MM.1S (cell line): ENCODE measurements at regions not wholly inside any gene's neighbourhood (a gene's known extent, or its start where the extent isn't known, plus 50 kb on each side); places are given as distances from the start of the nearest gene placed in this dataset.
"Not testable (repeated sequence)": the region's sequence is repeated elsewhere in the genome, so short reads cannot be mapped to it uniquely, and the experiment has no call there.

ENCODE experiments used
- DNase-seq: peaks from one replicate; pipeline ENCODE4 v3.0.0-alpha.2; 2015
- H2AFZ ChIP-seq: fragments of 300-600 bp; sonication (generic); 2 replicates; pipeline ENCODE4 v1.6.0; 2016; ENCODE audit warnings: antibody characterized with exemption, low read length
- H3F3A ChIP-seq: fragments of 300-600 bp; sonication (generic); 2 replicates; pipeline ENCODE4 v1.6.1; 2016; ENCODE audit warnings: mild to moderate bottlenecking, antibody characterized with exemption, low read length, moderate library complexity, mixed read lengths; ENCODE audit not compliant: insufficient read depth
- H3K27ac ChIP-seq: fragments of 300-600 bp; sonication (generic); 2 replicates; pipeline ENCODE4 v1.5.1; 2016; ENCODE audit warnings: mild to moderate bottlenecking, low read length
- H3K27me3 ChIP-seq: fragments of 300-600 bp; sonication (generic); replicated peaks from 2 replicates; pipeline ENCODE4 v1.6.0; 2016; ENCODE audit warnings: low read length; ENCODE audit not compliant: insufficient read depth
- H3K36me3 ChIP-seq: fragments of 300-600 bp; sonication (generic); replicated peaks from 2 replicates; pipeline ENCODE4 v1.6.1; 2016; ENCODE audit warnings: mild to moderate bottlenecking, low read length, mixed read lengths; ENCODE audit not compliant: insufficient read depth
- H3K4me1 ChIP-seq: fragments of 300-600 bp; sonication (generic); 2 replicates; pipeline ENCODE4 v1.6.1; 2016; ENCODE audit warnings: low read length, mixed read lengths
- H3K4me2 ChIP-seq: fragments of 300-600 bp; sonication (generic); 2 replicates; pipeline ENCODE4 v1.6.0; 2016; ENCODE audit warnings: low read depth, low read length
- H3K4me3 ChIP-seq: fragments of 300-600 bp; sonication (generic); 2 replicates; pipeline ENCODE4 v1.5.1; 2016; ENCODE audit warnings: low read length, mixed read lengths
- H3K79me2 ChIP-seq: fragments of 300-600 bp; sonication (generic); 2 replicates; pipeline ENCODE4 v1.6.1; 2016; ENCODE audit warnings: mixed run types, low read length, mixed read lengths
- H3K9ac ChIP-seq: fragments of 300-600 bp; sonication (generic); 2 replicates; pipeline ENCODE4 v1.6.1; 2016; ENCODE audit warnings: low read length, mixed read lengths
- H3K9me2 ChIP-seq: fragments of 300-600 bp; sonication (generic); replicated peaks from 2 replicates; pipeline ENCODE4 v1.6.1; 2016; ENCODE audit warnings: mild to moderate bottlenecking, low read length, mixed read lengths; ENCODE audit not compliant: insufficient read depth
- H3K9me3 ChIP-seq: fragments of 300-600 bp; sonication (generic); replicated peaks from 2 replicates; pipeline ENCODE4 v1.6.1; 2016; ENCODE audit warnings: mild to moderate bottlenecking, low read length, mixed read lengths; ENCODE audit not compliant: insufficient read depth
- H4K20me1 ChIP-seq: fragments of 300-600 bp; sonication (generic); 2 replicates; pipeline ENCODE4 v1.6.1; 2016; ENCODE audit warnings: mild to moderate bottlenecking, low read length, moderate library complexity, mixed read lengths; ENCODE audit not compliant: insufficient read depth
- EZH2 ChIP-seq: fragments of 300-600 bp; sonication (generic); optimal IDR thresholded peaks from 2 replicates; pipeline ENCODE3; 2017; ENCODE audit warnings: low read depth, mild to moderate bottlenecking, antibody characterized with exemption, low read length, mixed read lengths
- EZH2phosphoT487 ChIP-seq: fragments of 300-600 bp; sonication (generic); IDR thresholded peaks from 2 replicates; pipeline ENCODE4 v1.6.1; 2018; ENCODE audit warnings: antibody characterized with exemption, low read length
- TF ChIP-seq, protein P1 (sequence below): fragments of 300-600 bp; sonication (generic); IDR thresholded peaks from 2 replicates; pipeline ENCODE4 v1.5.1; 2016; ENCODE audit warnings: antibody characterized with exemption, low read length, mixed read lengths

GRCh38 chr2:36163520-36164254 is 191.9 kb upstream of the CRIM1 start:
- TF ChIP-seq EZH2 (no peak), EZH2phosphoT487 (no peak)
- TF ChIP-seq, protein P1, sequence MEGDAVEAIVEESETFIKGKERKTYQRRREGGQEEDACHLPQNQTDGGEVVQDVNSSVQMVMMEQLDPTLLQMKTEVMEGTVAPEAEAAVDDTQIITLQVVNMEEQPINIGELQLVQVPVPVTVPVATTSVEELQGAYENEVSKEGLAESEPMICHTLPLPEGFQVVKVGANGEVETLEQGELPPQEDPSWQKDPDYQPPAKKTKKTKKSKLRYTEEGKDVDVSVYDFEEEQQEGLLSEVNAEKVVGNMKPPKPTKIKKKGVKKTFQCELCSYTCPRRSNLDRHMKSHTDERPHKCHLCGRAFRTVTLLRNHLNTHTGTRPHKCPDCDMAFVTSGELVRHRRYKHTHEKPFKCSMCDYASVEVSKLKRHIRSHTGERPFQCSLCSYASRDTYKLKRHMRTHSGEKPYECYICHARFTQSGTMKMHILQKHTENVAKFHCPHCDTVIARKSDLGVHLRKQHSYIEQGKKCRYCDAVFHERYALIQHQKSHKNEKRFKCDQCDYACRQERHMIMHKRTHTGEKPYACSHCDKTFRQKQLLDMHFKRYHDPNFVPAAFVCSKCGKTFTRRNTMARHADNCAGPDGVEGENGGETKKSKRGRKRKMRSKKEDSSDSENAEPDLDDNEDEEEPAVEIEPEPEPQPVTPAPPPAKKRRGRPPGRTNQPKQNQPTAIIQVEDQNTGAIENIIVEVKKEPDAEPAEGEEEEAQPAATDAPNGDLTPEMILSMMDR, result no peak
- H2AFZ ChIP-seq, result no peak overlapping the region
- no peak overlapping the region for H3K4me3 ChIP-seq
- no peak overlapping the region for H3K27ac ChIP-seq
- no peak overlapping the region for H3K9ac ChIP-seq
- no peaks in the 10 kb centered on the region for H3K9me3 ChIP-seq
- no peak overlapping the region for H3K4me2 ChIP-seq
- H4K20me1 ChIP-seq, result no peaks in the 10 kb centered on the region
- H3K79me2 ChIP-seq, result no peaks in the 10 kb centered on the region
- no peak for DNase-seq
- H3K27me3 ChIP-seq, result no peaks in the 10 kb centered on the region
- H3K36me3 ChIP-seq, result no peaks in the 10 kb centered on the region
- H3F3A ChIP-seq, result no peaks in the 10 kb centered on the region
- no peaks in the 10 kb centered on the region for H3K4me1 ChIP-seq
- no peaks in the 10 kb centered on the region for H3K9me2 ChIP-seq

- DNase-seq, result not testable (repeated sequence)
These were observed 198.5 kb upstream of the CRIM1 start for GRCh38 chr2:36157093-36157492.

GRCh38 chr2:36147670-36148390 is 207.7 kb upstream of the CRIM1 start:
- Histone ChIP-seq H3K9me3 (no peaks in the 10 kb centered on the region), H2AFZ (no peak overlapping the region), H3K4me1 (no peaks in the 10 kb centered on the region), H3K4me2 (no peak overlapping the region), H4K20me1 (no peaks in the 10 kb centered on the region), H3K36me3 (no peaks in the 10 kb centered on the region), H3K27ac (no peak overlapping the region), H3K27me3 (no peaks in the 10 kb centered on the region), H3K9ac (no peak overlapping the region), H3K79me2 (no peaks in the 10 kb centered on the region), H3K4me3 (no peak overlapping the region), H3K9me2 (no peaks in the 10 kb centered on the region), H3F3A (no peaks in the 10 kb centered on the region)
- TF ChIP-seq EZH2phosphoT487 (no peak), EZH2 (no peak)
- TF ChIP-seq, protein P1, result no peak
- DNase-seq, result peak; percentile 30

More at GRCh38 chr2:36157093-36157492, 198.5 kb upstream of the CRIM1 start:
- not testable (repeated sequence) for H2AFZ ChIP-seq, H3K9me3 ChIP-seq, H3K27me3 ChIP-seq, H4K20me1 ChIP-seq, H3K9me2 ChIP-seq, H3K36me3 ChIP-seq, H3K4me3 ChIP-seq, H3K27ac ChIP-seq, H3F3A ChIP-seq, H3K4me2 ChIP-seq, H3K4me1 ChIP-seq, H3K9ac ChIP-seq, H3K79me2 ChIP-seq

DNA sequence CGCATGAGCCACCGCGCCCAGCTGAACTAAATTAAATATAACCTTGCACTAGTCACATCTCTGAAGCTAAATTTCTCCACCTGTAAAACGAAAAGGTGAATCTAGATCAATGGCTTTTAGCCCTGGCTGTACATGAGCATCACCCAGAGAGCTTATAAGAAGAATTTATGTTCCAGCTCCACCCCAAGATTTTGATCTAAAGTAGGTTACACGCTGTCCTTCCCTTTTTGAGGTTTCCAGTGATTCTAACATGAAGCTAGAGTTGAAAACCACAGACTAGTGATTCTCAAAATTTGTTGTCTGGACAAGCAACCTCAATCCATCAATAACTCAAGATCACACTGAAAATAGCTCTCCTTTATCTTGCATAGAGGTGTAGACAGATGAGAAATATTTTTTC is 208.8 kb upstream of the CRIM1 start:
- Histone ChIP-seq H3K4me3 (no peak overlapping the region), H3K27me3 (no peaks in the 10 kb centered on the region), H4K20me1 (no peaks in the 10 kb centered on the region), H3K9ac (no peak overlapping the region), H3K9me2 (no peaks in the 10 kb centered on the region), H3K36me3 (no peaks in the 10 kb centered on the region), H3K4me2 (no peak overlapping the region), H3F3A (no peaks in the 10 kb centered on the region), H3K79me2 (no peaks in the 10 kb centered on the region), H3K9me3 (no peaks in the 10 kb centered on the region), H2AFZ (no peak overlapping the region), H3K27ac (no peak overlapping the region), H3K4me1 (no peaks in the 10 kb centered on the region)
- DNase-seq, result no peak
- TF ChIP-seq, protein P1, result no peak
- no peak for TF ChIP-seq EZH2
- no peak for TF ChIP-seq EZH2phosphoT487
